Osteocyte (in vitro differentiated cells): ENCODE measurements at regions not wholly inside any gene's neighbourhood (a gene's known extent, or its start where the extent isn't known, plus 50 kb on each side); places are given as distances from the start of the nearest gene placed in this dataset.

Source experiments
- DNase-seq: peaks from one replicate; pipeline ENCODE4 v3.0.0; 2021; ENCODE audit warnings: mixed read lengths; ENCODE audit not compliant: unreplicated experiment; ENCODE audit errors: extremely low spot score
- H3K27ac Mint-ChIP-seq: one replicate; pipeline ENCODE4 v1.8.0; 2021; ENCODE audit warnings: mild to moderate bottlenecking, mixed read lengths; ENCODE audit not compliant: unreplicated experiment
- H3K27me3 Mint-ChIP-seq: one replicate; pipeline ENCODE4 v1.8.0; 2021; ENCODE audit warnings: mixed read lengths; ENCODE audit not compliant: unreplicated experiment
- H3K36me3 Mint-ChIP-seq: one replicate; pipeline ENCODE4 v1.8.0; 2021; ENCODE audit warnings: mixed read lengths; ENCODE audit not compliant: unreplicated experiment
- H3K4me1 Mint-ChIP-seq: one replicate; pipeline ENCODE4 v1.8.0; 2021; ENCODE audit warnings: mixed read lengths; ENCODE audit not compliant: unreplicated experiment
- H3K4me3 Mint-ChIP-seq: one replicate; pipeline ENCODE4 v1.8.0; 2021; ENCODE audit warnings: mild to moderate bottlenecking, moderate library complexity, mixed read lengths; ENCODE audit not compliant: unreplicated experiment
- H3K9me3 Mint-ChIP-seq: one replicate; pipeline ENCODE4 v1.8.0; 2021; ENCODE audit warnings: mixed read lengths; ENCODE audit not compliant: unreplicated experiment
- CTCF ChIP-seq: fragments of 200-600 bp; sonication (generic); IDR thresholded peaks from 2 replicates; pipeline ENCODE4 v1.5.0; 2021; ENCODE audit warnings: antibody characterized with exemption, mild to moderate bottlenecking, moderate library complexity

GRCh38 chr13:48595431-48596429 lies 58.0 kb upstream of the CYSLTR2 start:
- Mint-ChIP-seq H3K9me3 (no peaks in the 10 kb centered on the region), H3K27ac (no peak overlapping the region), H3K4me3 (no peak overlapping the region), H3K4me1 (peaks cover 4% of the 10 kb centered on the region), H3K36me3 (no peaks in the 10 kb centered on the region), H3K27me3 (peaks cover 12% of the 10 kb centered on the region)
- peak; percentile 63 for TF ChIP-seq CTCF
- DNase-seq, result no peak

- Mint-ChIP-seq H3K4me3 (no peak overlapping the region), H3K9me3 (peaks cover 4% of the 10 kb centered on the region), H3K36me3 (no peaks in the 10 kb centered on the region), H3K27me3 (peaks cover 2% of the 10 kb centered on the region), H3K27ac (no peak overlapping the region), H3K4me1 (peaks cover 13% of the 10 kb centered on the region)
- peak; percentile 10 for DNase-seq
- TF ChIP-seq CTCF, result no peak
Observed at GRCh38 chr13:48600374-48601364, 53.1 kb upstream of the CYSLTR2 start.

- Mint-ChIP-seq H3K27me3 (peaks cover 2% of the 10 kb centered on the region), H3K4me1 (peaks cover 13% of the 10 kb centered on the region), H3K36me3 (no peaks in the 10 kb centered on the region), H3K9me3 (peaks cover 8% of the 10 kb centered on the region), H3K4me3 (no peak overlapping the region), H3K27ac (no peak overlapping the region)
- DNase-seq, result peak; percentile 56
- no peak for TF ChIP-seq CTCF
Observed at GRCh38 chr13:48602296-48603016, 51.3 kb upstream of the CYSLTR2 start.

- H3K4me1 Mint-ChIP-seq, result peaks cover 13% of the 10 kb centered on the region
- H3K4me3 Mint-ChIP-seq, result no peak overlapping the region
- no peak overlapping the region for H3K27ac Mint-ChIP-seq
- DNase-seq, result peak; percentile 19
- H3K27me3 Mint-ChIP-seq, result peaks cover 5% of the 10 kb centered on the region
- peaks cover 13% of the 10 kb centered on the region for H3K9me3 Mint-ChIP-seq
- TF ChIP-seq CTCF, result no peak
- no peaks in the 10 kb centered on the region for H3K36me3 Mint-ChIP-seq
Observed at GRCh38 chr13:48603375-48603774, 50.4 kb upstream of the CYSLTR2 start.
